ENCODE measurements at regions not wholly inside any gene's neighbourhood (a gene's known extent, or its start where the extent isn't known, plus 50 kb on each side); places are given as distances from the start of the nearest gene placed in this dataset.

DNA sequence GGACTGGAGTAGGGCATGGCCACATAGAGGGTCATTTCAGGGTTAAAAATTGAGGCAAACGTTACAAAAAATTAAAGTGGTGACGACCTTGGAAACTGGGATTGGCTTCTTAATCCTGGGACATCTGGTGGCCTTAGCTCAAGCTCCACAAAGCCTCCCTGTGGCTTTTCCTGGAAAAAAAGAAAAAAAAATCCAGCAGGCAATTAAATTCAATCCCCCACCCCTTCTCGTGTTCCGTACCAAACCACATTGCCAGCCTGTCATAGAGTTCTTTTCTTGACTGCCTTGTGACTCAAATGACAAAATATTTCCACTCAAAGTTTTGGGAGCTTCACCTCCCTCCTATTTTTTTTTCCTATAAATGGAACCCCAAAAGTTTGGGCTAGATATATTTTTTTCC, 195.6 kb downstream of the HRH4 start:
- TF ChIP-seq CTCF (IDR thresholded peaks at IDR 0.05), result no peak
- TF ChIP-seq POLR2A (IDR thresholded peaks at IDR 0.05), result no peak

All from uterus (tissue), 2 donors.